NCI-H460 (cell line): ENCODE measurements at regions not wholly inside any gene's neighbourhood (a gene's known extent, or its start where the extent isn't known, plus 50 kb on each side); places are given as distances from the start of the nearest gene placed in this dataset.
"Not testable (repeated sequence)": the region's sequence is repeated elsewhere in the genome, so short reads cannot be mapped to it uniquely, and the experiment has no call there.

Experiments used
- DNase-seq: peaks from one replicate; pipeline ENCODE4 v3.0.0-alpha.2; 2016; ENCODE audit warnings: low read depth; ENCODE audit errors: extremely low read depth

GRCh38 chr4:152073351-152074087, 312.7 kb upstream of the GATB start:
- DNase-seq: no peak

DNA sequence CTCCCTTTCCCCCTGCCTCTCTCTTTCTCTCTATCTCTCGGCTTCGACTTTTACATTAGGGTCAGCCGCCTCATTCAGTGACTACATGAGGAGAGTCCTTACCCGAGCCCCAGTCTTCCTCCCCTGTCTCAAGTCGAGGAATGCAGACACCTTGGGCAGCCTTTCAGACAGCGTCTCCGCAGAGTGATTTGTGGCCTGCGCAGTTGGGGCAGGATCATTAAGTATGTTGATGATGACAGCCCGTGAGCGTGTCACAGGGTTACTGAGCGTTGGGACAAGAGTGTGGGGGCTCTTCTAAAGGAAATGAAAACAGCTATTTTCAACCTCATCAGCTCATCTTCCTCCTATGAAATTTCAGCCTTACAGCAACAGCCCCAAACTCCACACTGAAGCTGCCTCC, 312.1 kb upstream of the GATB start:
- no peak for DNase-seq

- no peak for DNase-seq
Observed at GRCh38 chr4:152072001-152072485, 311.2 kb upstream of the GATB start.

- DNase-seq: no peak
Observed at GRCh38 chr4:152070854-152071253, 310.0 kb upstream of the GATB start.

DNA sequence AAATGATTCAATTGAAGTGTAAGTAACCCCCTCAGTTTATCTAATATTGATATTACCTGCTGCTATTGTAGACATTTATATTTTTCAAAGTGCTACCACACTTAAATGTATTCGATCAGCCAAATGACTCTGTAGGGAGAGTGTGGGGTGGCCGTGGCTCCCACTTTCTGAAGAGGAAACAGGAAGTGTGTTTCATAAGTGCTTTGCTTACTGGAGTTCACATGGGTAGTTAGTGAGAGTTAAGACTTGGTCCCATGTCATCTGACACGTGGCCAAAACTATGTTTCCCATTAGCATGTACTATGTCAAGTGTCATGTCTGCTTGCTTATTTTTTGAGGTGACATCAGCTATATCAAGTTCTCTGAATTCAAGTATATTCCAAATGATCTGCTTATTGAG, 308.1 kb upstream of the GATB start:
- DNase-seq: no peak

- no peak for DNase-seq
Observed at GRCh38 chr4:152065545-152065944, 304.7 kb upstream of the GATB start.

GRCh38 chr4:152064753-152065152, 303.9 kb upstream of the GATB start:
- no peak for DNase-seq

DNA sequence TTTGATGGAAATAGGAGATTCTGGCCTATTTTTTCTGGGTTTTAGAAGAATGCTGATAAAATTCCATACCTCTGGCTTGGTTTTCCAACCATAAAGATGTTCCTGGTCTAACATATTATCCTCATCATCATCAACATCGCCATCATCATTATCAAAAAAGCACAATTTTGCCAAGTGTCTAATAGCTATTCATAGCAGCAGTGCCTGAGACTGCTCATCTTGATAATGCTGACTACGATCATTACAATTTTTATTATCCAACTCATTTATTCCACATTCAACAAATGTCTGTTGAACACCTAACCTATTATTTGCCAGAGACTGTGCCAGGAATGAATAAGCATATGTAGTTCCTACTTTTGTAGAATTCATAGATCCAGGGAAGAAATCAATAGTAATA, 303.5 kb upstream of the GATB start:
- DNase-seq: no peak

GRCh38 chr4:152063621-152064240, 302.9 kb upstream of the GATB start:
- no peak for DNase-seq

DNA sequence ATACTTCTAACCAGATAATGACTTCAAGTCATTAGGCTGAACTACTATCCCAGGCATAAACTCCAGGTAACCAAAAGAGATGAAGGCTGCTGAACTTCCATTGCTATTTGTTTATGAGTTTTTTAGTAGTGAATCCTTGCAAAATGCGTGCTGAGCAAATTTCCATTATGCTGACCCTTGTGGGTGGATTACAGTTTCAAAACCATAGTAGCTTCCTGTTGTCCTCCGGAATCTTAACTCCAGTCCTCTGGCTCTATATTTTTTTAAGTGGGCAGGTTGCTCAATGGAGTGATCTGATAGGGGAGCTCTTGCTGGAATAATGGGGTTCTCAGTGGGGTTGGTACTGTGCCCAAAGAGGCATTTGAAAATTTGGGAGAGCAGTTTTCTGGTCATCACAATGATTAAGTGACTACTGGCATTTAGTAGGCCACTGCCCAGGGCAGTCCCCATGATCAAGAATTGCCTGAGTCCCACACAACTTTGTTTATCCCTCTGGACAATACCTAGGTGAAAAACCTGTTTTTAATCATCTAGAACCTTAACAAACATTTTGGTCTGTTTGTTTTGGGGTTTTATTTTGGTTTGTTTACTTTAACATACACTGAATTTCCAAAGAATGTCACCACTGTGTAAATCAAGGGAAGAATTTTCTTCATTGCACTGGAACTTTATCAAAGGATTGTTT, 302.3 kb upstream of the GATB start:
- DNase-seq: no peak

DNA sequence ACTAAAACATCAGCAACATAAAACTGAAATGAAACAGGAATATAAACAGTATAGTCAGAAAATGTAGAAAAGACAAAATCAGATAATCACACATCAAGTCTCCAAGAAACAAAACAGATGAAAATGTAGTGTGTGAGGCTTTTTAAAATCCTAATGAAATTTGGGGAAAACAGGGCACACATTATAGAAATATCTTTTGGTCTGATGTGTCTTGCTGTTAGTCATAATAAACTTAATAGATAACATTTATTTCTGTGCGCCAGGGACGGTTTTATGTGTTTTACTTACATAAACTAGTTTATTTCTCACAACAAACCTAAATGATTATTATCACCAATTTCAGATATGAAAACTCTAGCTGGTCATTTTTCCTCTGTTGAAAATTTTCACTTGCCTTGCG, 293.9 kb upstream of the GATB start:
- no peak for DNase-seq

- no peak for DNase-seq
Observed at GRCh38 chr4:152052451-152053057, 291.7 kb upstream of the GATB start.

DNA sequence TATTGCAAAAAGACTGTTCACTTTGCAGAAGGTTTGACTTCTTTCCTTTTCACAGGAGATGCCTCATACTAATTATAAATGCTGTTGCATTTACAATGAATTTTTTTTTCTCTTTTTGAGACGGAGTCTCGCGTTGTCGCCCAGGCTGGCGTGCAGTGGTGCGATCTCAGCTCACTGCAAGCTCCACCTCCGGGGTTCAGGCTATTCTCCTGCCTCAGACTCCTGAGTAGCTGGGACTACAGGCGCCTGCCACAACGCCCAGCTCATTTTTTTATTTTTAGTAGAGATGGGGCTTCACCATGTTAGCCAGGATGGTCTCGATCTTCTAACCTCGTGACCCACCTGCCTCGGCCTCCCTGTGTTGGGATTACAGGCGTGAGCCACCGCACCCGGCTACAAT, 290.5 kb upstream of the GATB start:
- DNase-seq: not testable (repeated sequence)

DNA sequence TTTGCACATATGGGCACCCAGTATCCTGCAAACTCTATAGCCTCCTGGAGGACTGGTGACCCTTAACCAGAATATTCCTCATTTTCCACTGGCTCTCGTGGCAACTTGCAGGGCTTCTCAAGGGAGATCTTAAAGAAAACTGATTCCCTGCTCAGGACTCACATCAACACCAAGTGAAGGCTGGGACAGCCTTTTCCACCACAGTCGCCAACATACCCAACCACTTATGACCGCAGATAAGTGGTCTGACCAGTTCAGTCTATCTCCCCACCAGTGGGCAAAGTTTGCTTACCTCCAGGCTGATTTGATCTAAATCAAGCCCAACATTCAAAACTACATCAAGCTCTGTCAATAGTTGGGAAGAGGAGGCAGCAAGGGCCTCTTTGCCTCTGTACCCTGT, 289.3 kb upstream of the GATB start:
- DNase-seq: no peak

GRCh38 chr4:152047451-152047850, 286.6 kb upstream of the GATB start:
- DNase-seq: no peak

GRCh38 chr4:152045807-152046571, 285.2 kb upstream of the GATB start:
- DNase-seq: no peak

- no peak for DNase-seq
Observed at GRCh38 chr4:152045449-152045806, 284.6 kb upstream of the GATB start.

- no peak for DNase-seq
Observed at GRCh38 chr4:152044331-152045036, 283.7 kb upstream of the GATB start.

- DNase-seq: no peak
Observed at GRCh38 chr4:152041295-152041694, 280.5 kb upstream of the GATB start.

- no peak for DNase-seq
Observed at GRCh38 chr4:152039691-152040090, 278.9 kb upstream of the GATB start.
